ENCODE measurements at regions not wholly inside any gene's neighbourhood (a gene's known extent, or its start where the extent isn't known, plus 50 kb on each side); places are given as distances from the start of the nearest gene placed in this dataset.
A peak's percentile ranks its signal among the peaks of the same experiment; 100 is the strongest.
"Not testable (repeated sequence)": the region's sequence is repeated elsewhere in the genome, so short reads cannot be mapped to it uniquely, and the experiment has no call there.

- no peak for DNase-seq
Observed at GRCh38 chr10:100612601-100613595, 77.2 kb downstream of the HIF1AN start.

- no peak for DNase-seq
Observed at GRCh38 chr10:100613846-100614245, 78.1 kb downstream of the HIF1AN start.

GRCh38 chr10:100614429-100615095, 78.8 kb downstream of the HIF1AN start:
- no peak for DNase-seq

GRCh38 chr10:100615241-100615640, 79.5 kb downstream of the HIF1AN start:
- DNase-seq, result no peak

- no peak for DNase-seq
Observed at GRCh38 chr10:100615908-100616307, 80.2 kb downstream of the HIF1AN start.

GRCh38 chr10:100618091-100618615, 82.4 kb downstream of the HIF1AN start:
- DNase-seq, result no peak

- DNase-seq, result no peak
Observed at GRCh38 chr10:100618632-100619255, 83.0 kb downstream of the HIF1AN start.

- DNase-seq, result no peak
Observed at GRCh38 chr10:100620087-100620835, 84.5 kb downstream of the HIF1AN start.

GRCh38 chr10:100621360-100622205, 85.8 kb downstream of the HIF1AN start:
- peak; percentile 58 for DNase-seq

GRCh38 chr10:100622946-100623345, 87.2 kb downstream of the HIF1AN start:
- no peak for DNase-seq

GRCh38 chr10:100623521-100624230, 87.9 kb downstream of the HIF1AN start:
- no peak for DNase-seq

- DNase-seq, result no peak
Observed at GRCh38 chr10:100624298-100624697, 88.6 kb downstream of the HIF1AN start.

- no peak for DNase-seq
Observed at GRCh38 chr10:100625816-100626215, 90.1 kb downstream of the HIF1AN start.

- no peak for DNase-seq
Observed at GRCh38 chr10:100628061-100628460, 92.3 kb downstream of the HIF1AN start.

GRCh38 chr10:100631192-100631591, 95.4 kb downstream of the HIF1AN start:
- DNase-seq, result no peak

- no peak for DNase-seq
Observed at GRCh38 chr10:100632027-100632426, 96.3 kb downstream of the HIF1AN start.

GRCh38 chr10:100634034-100634433, 98.3 kb downstream of the HIF1AN start:
- no peak for DNase-seq

- DNase-seq, result no peak
Observed at GRCh38 chr10:100636848-100637553, 101.3 kb downstream of the HIF1AN start.

GRCh38 chr10:100637785-100638184, 102.0 kb downstream of the HIF1AN start:
- no peak for DNase-seq

GRCh38 chr10:100638969-100639368, 103.2 kb downstream of the HIF1AN start:
- not testable (repeated sequence) for DNase-seq
